OCI-LY7 (cell line): ENCODE measurements at regions not wholly inside any gene's neighbourhood (a gene's known extent, or its start where the extent isn't known, plus 50 kb on each side); places are given as distances from the start of the nearest gene placed in this dataset.

Experiments used
- BruUV-seq: library from RNA; stranded (reverse); fragments of 400-500 nt; replicated peaks from 2 replicates; lab custom pipeline; 2021; lab: Mats Ljungman, UMichigan
- CTCF ChIA-PET: fragments of 300-600 bp; sonication (Branson Sonifier 250); formaldehyde crosslinking; loops from one replicate; lab custom pipeline; 2022; ENCODE audit warnings: antibody characterized with exemption; ENCODE audit not compliant: unreplicated experiment; lab: Charles Lee
- POLR2A ChIA-PET: fragments of 300-600 bp; sonication (Branson Sonifier 250); formaldehyde crosslinking; loops from one replicate; lab custom pipeline; 2022; ENCODE audit warnings: antibody characterized with exemption; lab: Charles Lee
- DNase-seq: peaks from one replicate; pipeline ENCODE4 v3.0.0-alpha.2; 2015; ENCODE audit warnings: low spot score
- H2AFZ ChIP-seq: fragments of 200-600 bp; sonication (generic), shearing (Covaris generic); 2 replicates; pipeline ENCODE4 v1.6.1; 2014; ENCODE audit warnings: mild to moderate bottlenecking, antibody characterized with exemption, low read length, moderate library complexity
- H3K27ac ChIP-seq: fragments of 200-600 bp; sonication (generic); 2 replicates; pipeline ENCODE4 v1.5.1; 2014; ENCODE audit warnings: mixed run types, low read depth, mild to moderate bottlenecking, moderate library complexity, low read length, inconsistent platforms; ENCODE audit not compliant: poor library complexity, severe bottlenecking
- H3K36me3 ChIP-seq: fragments of 200-600 bp; sonication (generic); 2 replicates; pipeline ENCODE4 v1.6.1; 2014; ENCODE audit warnings: mild to moderate bottlenecking, antibody characterized with exemption, low read length, moderate library complexity, mixed read lengths; ENCODE audit not compliant: insufficient read depth
- H3K4me1 ChIP-seq: fragments of 200-600 bp; sonication (generic); 2 replicates; pipeline ENCODE4 v1.5.1; 2014; ENCODE audit warnings: mild to moderate bottlenecking, low read length; ENCODE audit not compliant: insufficient read depth, poor library complexity, severe bottlenecking
- H3K4me2 ChIP-seq: fragments of 200-600 bp; sonication (generic); 2 replicates; pipeline ENCODE4 v1.6.1; 2014; ENCODE audit warnings: mild to moderate bottlenecking, low read length
- H3K4me3 ChIP-seq: fragments of 200-600 bp; sonication (generic); 2 replicates; pipeline ENCODE4 v1.5.1; 2014; ENCODE audit warnings: mild to moderate bottlenecking, low read depth, low read length; ENCODE audit not compliant: poor library complexity, severe bottlenecking
- H3K79me2 ChIP-seq: fragments of 200-600 bp; sonication (generic); 2 replicates; pipeline ENCODE4 v1.6.1; 2016; ENCODE audit warnings: low read depth, mild to moderate bottlenecking, low read length, moderate library complexity, mixed read lengths; ENCODE audit not compliant: insufficient read depth
- H3K9me2 ChIP-seq: fragments of 200-600 bp; sonication (generic); 2 replicates; pipeline ENCODE4 v1.6.1; 2016; ENCODE audit warnings: mild to moderate bottlenecking, low read length, mixed read lengths; ENCODE audit not compliant: insufficient read depth
- H3K9me3 ChIP-seq: fragments of 200-600 bp; sonication (generic); 2 replicates; pipeline ENCODE4 v1.6.1; 2014; ENCODE audit warnings: mild to moderate bottlenecking, mixed run types, low read length, mixed read lengths
- H4K20me1 ChIP-seq: fragments of 200-600 bp; sonication (generic); 2 replicates; pipeline ENCODE4 v1.6.1; 2014; ENCODE audit warnings: mild to moderate bottlenecking, antibody characterized with exemption, low read length, moderate library complexity, mixed read lengths; ENCODE audit not compliant: insufficient read depth
- CTCF ChIP-seq: fragments of 200-600 bp; sonication (generic); conservative IDR thresholded peaks from 2 replicates; pipeline ENCODE4 v1.5.1; 2014; ENCODE audit warnings: mild to moderate bottlenecking, antibody characterized with exemption, low read length, moderate library complexity, mixed read lengths
- EZH2phosphoT487 ChIP-seq: fragments of 200-600 bp; sonication (generic); IDR thresholded peaks from 2 replicates; pipeline ENCODE4 v1.6.1; 2018; ENCODE audit warnings: low read depth, borderline replicate concordance, mild to moderate bottlenecking, mixed run types, antibody characterized with exemption, low read length, moderate library complexity, mixed read lengths
- intact Hi-C: fragments of 100-400 bp; cut with micrococcal nuclease; formaldehyde crosslinking; loops from one replicate; pipeline ENCODE4 v1.10.0; 2022; ENCODE audit not compliant: unreplicated experiment

- CTCF ChIA-PET: no interaction called here
- no peak for DNase-seq
- POLR2A ChIA-PET: interaction anchor here (0.9 kb wide), 1 partner anchor 12 kb away, joined by 3 read pairs; no protein-coding TSS in a partner anchor
- Histone ChIP-seq H4K20me1 (no peaks in the 10 kb centered on the region), H3K4me3 (no peak overlapping the region), H2AFZ (no peak overlapping the region), H3K36me3 (no peaks in the 10 kb centered on the region), H3K9me2 (no peaks in the 10 kb centered on the region), H3K9me3 (no peaks in the 10 kb centered on the region), H3K79me2 (no peaks in the 10 kb centered on the region), H3K4me2 (no peak overlapping the region), H3K4me1 (no peaks in the 10 kb centered on the region), H3K27ac (no peak overlapping the region)
- BruUV-seq: no TSS peak
- intact Hi-C loops: no loop called here
- TF ChIP-seq EZH2phosphoT487: no peak
Measured at GRCh38 chr5:17694371-17694770, 60.1 kb downstream of the TAF11L14 start.

- ChIA-PET CTCF (no interaction called here), POLR2A (interaction anchor here (0.9 kb wide), 1 partner anchor 11 kb away, joined by 3 read pairs; no protein-coding TSS in a partner anchor)
- H3K4me3 ChIP-seq: no peak overlapping the region
- no peaks in the 10 kb centered on the region for H3K79me2 ChIP-seq
- H3K4me2 ChIP-seq: no peak overlapping the region
- H3K9me2 ChIP-seq: no peaks in the 10 kb centered on the region
- no peaks in the 10 kb centered on the region for H3K9me3 ChIP-seq
- no TSS peak for BruUV-seq
- no peaks in the 10 kb centered on the region for H3K4me1 ChIP-seq
- H3K27ac ChIP-seq: no peak overlapping the region
- TF ChIP-seq EZH2phosphoT487: no peak
- H3K36me3 ChIP-seq: no peaks in the 10 kb centered on the region
- intact Hi-C loops: no loop called here
- H4K20me1 ChIP-seq: no peaks in the 10 kb centered on the region
- H2AFZ ChIP-seq: no peak overlapping the region
- DNase-seq: no peak
Measured at GRCh38 chr5:17694914-17695313, 60.7 kb downstream of the TAF11L14 start.

- no peak overlapping the region for H3K4me3 ChIP-seq
- H3K27ac ChIP-seq: no peak overlapping the region
- TF ChIP-seq CTCF: no peak
- no peak for TF ChIP-seq EZH2phosphoT487
- no peaks in the 10 kb centered on the region for H4K20me1 ChIP-seq
- H2AFZ ChIP-seq: no peak overlapping the region
- no peaks in the 10 kb centered on the region for H3K9me3 ChIP-seq
- no peaks in the 10 kb centered on the region for H3K4me1 ChIP-seq
- no peaks in the 10 kb centered on the region for H3K9me2 ChIP-seq
- no TSS peak for BruUV-seq
- H3K4me2 ChIP-seq: no peak overlapping the region
- ChIA-PET CTCF (no interaction called here), POLR2A (interaction anchor here (0.6 kb wide), 1 partner anchor 200 kb away, joined by 3 read pairs; no protein-coding TSS in a partner anchor)
- intact Hi-C loops: no loop called here
- H3K36me3 ChIP-seq: no peaks in the 10 kb centered on the region
- no peak for DNase-seq
- no peaks in the 10 kb centered on the region for H3K79me2 ChIP-seq
Measured at GRCh38 chr5:17696627-17697026, 62.4 kb downstream of the TAF11L14 start.

- H3K9me3 ChIP-seq: no peaks in the 10 kb centered on the region
- intact Hi-C loops: no loop called here
- no peaks in the 10 kb centered on the region for H3K4me1 ChIP-seq
- CTCF ChIA-PET: no interaction called here
- no peaks in the 10 kb centered on the region for H3K36me3 ChIP-seq
- no peaks in the 10 kb centered on the region for H4K20me1 ChIP-seq
- no peak overlapping the region for H3K4me2 ChIP-seq
- H2AFZ ChIP-seq: no peak overlapping the region
- POLR2A ChIA-PET: interaction anchor here (1.0 kb wide), 1 partner anchor 14 kb away, joined by 4 read pairs; no protein-coding TSS in a partner anchor
- H3K4me3 ChIP-seq: no peak overlapping the region
- no peak overlapping the region for H3K27ac ChIP-seq
- H3K79me2 ChIP-seq: no peaks in the 10 kb centered on the region
- H3K9me2 ChIP-seq: no peaks in the 10 kb centered on the region
- no peak for DNase-seq
- TF ChIP-seq CTCF: no peak
- no peak for TF ChIP-seq EZH2phosphoT487
- no TSS peak for BruUV-seq
Measured at GRCh38 chr5:17697671-17698070, 63.4 kb downstream of the TAF11L14 start.
